Glomerular endothelial cell (primary cell): ENCODE measurements at regions not wholly inside any gene's neighbourhood (a gene's known extent, or its start where the extent isn't known, plus 50 kb on each side); places are given as distances from the start of the nearest gene placed in this dataset.
"Not testable (repeated sequence)": the region's sequence is repeated elsewhere in the genome, so short reads cannot be mapped to it uniquely, and the experiment has no call there.

ENCODE experiments used
- DNase-seq: peaks from one replicate; pipeline ENCODE4 v3.0.0-alpha.2; 2011; ENCODE audit warnings: low read depth, low spot score; ENCODE audit errors: extremely low read depth

DNA sequence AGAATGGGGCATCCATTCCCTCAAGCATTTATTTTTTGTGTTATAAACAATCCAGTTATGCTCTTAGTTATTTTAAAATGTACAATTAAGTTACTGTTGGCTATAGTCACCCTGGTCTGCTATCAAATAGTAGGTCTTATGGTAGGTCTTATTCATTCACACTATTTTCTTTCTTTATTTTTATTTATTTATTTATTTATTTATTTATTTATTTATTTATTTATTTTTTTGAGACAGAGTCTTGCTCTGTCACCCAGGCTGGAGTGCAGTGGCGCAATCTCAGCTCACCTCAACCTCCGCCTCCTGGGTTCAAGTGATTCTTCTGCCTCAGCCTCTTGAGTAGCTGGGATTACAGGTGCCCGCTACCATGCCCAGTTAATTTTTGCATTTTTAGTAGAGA, 967.4 kb upstream of the AUTS2 start:
- not testable (repeated sequence) for DNase-seq

DNA sequence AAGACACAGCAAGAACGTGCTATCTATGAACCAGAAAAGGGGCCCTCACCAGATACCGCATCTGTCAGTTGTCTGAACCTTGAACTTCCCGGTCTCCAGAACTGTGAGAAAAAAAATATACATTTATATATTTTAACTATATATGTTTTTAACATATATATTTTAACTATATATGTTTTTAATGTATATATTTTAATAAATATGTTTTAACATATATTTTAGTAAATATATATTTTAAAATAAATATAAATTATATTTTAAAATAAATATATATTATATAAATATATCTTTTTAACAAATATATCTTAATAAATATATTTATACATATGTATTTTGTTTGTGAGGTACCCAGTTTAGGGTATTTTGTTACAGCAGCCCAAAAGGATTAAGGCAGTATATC, 958.2 kb upstream of the AUTS2 start:
- DNase-seq: no peak

DNA sequence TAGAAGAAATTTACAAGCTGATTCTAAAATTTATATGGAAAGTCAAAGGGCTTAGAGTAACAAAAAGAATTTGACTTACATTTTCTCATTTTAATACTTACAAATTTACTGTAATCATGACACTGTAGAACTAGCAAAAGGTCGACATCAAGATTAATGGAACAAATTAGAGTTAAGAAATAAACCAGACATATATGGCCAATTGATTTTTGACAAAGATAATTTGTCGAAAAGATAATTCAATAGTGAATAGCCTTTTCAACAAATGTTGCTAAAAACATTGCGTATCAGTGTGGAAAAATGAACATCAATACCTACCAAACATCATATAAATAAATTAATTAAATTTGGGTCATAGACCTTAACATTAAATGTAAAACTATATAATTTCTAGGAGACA, 955.5 kb upstream of the AUTS2 start:
- no peak for DNase-seq

DNA sequence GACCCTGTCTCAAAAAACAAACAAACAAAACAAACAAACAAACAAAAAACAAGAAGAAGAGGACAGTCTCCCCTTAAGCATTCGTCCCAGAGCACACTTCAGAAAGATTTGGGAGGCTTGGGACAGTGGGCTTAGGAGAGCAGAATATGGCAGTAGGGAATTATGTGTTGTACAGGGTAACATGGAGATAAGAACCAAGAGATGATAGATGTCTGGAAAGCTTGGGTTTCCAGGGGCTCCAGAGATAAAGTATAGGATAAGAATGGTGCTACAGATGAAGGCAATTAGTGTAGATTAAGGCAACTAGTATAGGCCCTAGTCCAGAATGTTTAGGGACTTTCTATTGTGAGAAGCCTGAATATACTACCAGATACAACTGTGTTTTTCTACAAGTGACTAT, 934.9 kb upstream of the AUTS2 start:
- DNase-seq: no peak

DNA sequence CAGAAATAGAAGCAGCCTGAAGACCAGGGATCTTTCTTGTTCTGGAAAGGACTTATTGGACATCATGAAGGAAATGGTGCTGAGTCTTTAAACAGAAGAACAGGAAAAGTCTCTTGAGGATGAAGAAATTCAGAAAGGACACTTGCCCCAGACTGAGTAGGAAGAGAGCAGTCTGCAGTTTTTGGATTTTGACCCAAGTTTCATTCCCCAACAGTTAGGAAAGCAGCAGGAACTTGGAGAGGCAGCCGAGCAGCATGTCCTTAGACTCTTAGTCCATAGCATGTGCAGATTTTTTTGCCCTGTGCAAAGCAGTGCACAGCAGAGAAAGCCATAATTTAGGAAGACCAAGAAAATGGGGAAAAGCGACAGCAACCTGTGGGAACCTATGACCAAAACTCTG, 927.2 kb upstream of the AUTS2 start:
- no peak for DNase-seq

DNA sequence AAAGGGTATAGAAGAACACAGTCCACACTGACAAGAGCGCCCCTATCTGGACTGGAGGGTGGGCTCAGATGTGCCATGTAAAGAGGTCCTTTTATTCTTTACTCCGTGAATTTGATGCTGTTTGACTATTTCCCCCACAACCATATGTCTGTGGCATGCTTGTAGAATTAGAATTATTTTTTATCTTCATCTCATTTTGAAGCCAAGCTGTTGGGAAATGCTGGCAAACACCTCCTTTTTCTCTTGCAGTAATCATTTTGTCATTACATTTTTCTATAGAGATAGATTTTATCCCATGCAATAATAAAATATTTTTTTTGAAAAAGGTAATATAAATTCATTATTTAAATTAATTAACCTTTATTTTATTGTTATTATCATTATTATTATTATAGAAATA, 926.6 kb upstream of the AUTS2 start:
- DNase-seq: no peak

DNA sequence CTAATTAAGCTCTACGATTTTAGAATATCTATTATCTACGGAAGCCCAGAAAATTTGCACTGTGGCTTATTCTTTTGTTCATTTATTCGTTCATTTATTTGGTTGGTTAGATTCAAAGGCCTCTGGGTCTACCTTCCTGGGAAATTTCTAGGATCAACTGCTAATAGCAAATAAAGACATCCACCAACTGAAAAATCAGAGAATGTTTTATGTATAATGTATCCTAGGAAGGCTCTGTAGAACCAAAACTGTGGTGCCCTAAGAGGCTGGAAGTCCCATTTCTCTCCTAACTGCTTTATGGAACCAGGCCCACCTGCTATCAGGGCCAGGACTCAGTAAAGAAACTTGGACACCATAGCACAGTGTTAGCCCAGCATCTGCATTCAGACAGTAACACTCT, 923.4 kb upstream of the AUTS2 start:
- DNase-seq: no peak

DNA sequence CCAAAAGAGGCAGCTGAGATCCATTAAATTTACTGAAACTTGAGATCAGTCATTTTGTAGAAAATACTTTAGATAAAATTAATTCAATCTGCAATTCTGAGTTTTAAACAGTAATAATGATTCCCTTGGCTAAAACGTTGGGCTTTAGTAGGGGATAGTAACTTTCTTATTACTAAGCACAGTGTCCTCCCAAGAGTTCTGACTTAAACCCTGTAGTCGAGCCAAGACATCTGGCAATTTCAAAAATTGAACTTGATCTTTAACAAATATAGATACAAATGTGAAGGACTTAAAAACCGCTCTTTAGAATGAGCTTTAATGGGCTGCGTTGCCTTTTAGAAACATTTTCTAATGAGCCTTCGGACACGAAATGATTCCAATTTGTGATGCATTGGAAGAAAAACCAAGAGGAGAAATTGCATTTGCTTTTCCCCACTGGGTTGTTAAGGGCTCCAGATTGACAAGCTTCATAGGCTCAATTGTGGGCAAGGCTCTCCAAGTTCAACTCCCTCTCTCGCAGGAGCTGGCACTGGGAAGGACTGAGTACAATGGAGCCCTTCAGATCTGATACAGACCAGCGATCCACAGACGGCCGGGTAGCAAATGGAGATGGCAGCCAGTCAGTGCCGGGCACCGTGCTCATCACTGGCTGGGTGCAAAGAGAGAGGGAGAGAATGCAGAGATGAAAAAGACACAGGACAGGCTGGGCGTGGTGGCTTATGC, 921.3 kb upstream of the AUTS2 start:
- no peak for DNase-seq

DNA sequence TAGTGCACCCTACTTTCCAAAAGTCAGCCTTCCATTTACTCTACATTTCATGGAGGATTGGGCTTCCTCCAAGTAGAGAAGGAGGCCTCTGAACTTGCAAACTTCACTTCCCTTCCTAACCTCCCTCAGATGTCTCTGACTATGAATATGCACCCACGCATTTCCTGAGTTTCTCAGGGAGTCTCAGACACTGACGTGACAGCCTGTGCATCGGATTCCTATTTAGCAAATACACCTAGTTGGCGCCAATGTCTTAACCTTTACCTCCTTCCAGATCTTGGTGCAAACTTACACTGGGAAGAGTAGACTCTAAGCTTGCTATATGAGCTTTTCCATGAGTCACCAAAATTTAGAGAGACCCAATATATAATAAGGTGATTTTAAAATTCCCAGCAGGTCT, 920.1 kb upstream of the AUTS2 start:
- no peak for DNase-seq

DNA sequence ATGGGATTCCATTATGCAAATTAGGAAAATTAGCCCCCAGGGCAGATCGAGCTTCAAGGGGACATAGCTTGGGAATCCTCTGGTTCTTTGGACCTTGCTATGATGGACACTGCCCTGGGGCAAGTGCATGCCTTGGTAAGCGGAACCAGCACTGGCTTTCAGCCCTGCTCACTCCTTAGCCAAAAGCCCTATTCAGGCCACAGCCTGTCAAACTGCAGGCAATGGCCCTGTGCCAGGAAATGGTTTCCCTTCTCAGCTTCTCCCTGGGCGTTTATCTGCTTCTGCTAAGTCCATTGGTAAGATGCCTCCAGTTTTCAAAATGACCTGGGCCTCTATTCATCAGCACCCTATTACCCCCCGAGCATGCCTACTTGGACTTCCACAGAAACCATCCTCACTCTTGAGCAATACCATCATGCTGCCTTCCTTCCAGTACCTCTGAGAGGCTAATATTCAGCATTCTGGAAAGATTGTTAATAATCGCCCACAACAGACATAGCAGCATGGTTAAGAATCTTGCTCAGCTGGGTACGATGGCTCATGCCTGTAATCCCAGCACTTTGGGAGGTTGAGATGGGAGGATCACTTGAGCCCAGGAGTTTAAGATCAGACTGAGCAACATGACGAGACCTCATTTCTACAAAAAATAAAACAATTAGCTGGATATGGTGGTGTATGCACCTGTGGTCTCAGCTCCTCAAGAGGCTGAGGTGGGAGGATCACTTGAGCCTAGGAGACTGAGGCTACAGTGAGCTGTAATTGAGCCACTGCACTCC, 918.6 kb upstream of the AUTS2 start:
- DNase-seq: no peak

DNA sequence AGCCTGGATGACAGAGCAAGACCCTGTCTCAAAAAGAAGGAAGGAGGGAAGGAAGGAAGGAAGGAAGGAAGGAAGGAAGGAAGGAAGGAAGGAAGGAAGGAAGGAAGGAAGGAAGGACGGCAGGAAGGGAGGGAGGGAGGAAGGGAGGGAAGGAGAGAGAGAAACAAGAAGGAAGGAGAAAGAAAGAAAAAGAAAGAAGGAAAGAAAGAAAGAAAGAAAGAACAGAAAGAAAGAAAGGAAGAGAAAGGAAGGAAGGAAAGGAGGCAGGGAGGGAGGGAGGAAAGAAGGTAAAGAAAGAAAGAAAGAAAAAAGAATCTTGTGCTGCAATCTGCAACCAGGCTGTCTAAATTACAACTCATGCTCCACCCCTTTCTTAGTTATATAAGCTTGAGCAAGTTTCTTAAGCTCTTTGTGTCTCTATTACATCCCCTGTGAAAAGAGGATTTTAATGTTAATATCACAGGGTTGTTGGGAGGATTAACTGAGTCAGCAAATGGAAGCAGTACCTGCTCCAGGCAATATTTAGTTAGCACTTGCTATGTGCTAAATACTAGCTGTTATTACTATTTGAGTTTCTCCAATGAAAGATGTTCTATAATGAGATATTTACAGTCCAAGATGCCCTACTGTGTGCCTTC, 917.9 kb upstream of the AUTS2 start:
- DNase-seq: no peak

DNA sequence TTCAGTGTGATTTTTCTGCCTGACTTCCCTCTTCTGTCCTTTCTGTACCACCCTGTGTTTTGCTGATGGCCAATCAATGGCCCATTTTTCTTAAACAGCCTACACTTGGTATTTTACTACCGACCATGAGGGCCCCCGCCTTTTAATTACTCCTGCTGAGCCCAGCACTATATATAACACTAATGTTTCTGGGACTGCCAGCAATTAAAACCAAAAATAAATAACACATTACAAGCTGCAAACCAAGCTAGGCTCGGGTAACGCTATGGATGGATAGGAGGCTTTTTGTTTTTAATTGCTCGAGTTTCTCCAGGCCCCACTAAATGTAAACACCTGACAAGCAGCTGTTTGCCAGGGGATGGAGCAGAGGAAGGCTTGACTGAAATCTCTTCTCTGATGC, 915.4 kb upstream of the AUTS2 start:
- DNase-seq: no peak

DNA sequence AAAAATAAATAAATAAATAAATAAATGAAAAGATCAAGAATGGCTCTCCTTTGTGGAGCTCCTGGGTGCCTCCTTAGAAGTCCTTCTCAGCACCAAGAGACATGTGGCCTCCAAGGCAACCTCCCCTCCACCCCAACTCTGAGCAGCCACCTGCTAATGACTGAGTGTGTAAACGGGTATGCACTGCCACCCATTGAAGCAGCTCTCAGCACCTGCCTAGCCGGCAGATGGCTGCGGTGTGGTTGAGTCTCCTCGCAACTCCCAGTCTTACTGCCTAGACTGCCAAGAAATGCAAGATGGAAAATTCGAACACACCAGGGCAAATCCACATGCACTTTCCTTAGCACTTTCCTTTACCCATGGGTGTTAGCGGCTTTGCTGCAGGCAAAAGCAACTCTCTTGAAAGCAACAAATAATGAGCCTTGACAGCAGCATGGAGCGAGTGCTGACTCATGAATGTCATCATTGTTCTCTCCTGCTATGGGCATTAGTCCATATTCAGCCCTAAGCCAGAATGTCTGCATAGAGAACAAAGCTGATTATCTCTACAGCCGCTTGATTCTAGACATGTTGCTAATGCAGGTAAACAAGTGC, 913.9 kb upstream of the AUTS2 start:
- no peak for DNase-seq

DNA sequence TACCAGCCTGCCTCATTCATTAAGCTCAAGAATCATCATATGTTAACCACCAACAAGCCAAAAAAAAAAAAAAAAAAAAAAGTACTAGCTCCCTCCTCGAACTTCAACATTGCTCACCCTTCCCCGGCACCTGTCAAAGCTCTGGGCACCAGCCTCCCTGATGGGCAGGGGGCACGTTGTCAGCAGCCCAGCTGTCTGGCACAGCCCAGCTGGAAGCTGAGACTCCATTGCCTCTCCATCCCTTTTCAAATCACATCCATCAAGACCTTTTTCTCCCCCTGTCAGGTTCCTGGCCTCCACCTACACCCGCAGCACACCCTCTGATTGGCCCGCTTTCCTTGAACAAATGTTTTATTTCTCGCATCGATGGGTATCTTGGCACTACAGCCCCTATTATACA, 913.3 kb upstream of the AUTS2 start:
- no peak for DNase-seq

DNA sequence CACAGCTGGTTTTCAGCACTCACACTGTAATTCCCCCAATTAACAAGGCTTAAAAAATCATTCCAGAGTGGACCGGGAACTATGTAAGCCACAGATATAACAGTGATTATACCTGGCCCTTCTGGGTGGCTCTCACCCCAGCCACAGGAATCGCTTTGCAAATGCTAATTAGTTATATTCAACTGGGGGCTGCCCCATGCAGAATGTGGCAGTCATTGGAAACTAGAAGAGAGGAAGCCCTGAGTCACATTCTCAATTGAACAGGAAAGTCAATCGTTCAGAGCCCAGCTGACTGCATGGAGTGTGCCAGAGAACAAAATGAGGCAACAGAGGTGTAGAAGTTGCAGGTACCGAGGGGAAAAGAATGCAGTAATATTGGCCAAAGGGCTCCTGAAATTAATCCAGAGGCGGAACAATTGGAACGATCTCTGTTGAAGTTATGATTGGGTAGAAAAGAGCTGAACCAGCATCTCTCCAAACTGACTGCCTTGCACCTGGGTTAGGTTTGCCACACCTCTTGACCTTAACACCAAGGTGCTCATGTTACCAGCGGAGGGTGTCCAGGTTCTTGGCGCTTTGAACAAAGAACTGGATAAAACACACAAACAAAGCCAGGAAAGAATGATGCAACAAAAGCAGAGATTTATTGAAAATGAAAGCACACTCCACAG, 909.7 kb upstream of the AUTS2 start:
- no peak for DNase-seq

DNA sequence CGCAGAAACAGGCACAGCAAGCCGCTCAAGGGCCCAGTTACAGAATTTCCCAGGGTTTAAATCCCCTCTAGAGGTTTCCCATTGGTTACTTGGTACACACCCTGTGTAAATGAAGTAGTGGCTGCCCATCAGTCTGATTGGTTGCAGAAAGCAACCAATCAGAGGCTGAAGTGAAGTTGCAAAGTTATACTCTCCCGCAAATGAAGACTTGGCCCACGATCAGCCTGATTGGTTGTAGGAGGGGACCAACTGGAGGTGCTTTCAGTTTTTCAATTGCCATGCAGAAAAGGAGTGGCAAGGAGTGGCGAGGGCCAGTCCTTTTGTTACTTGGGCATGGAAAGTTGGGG, 909.2 kb upstream of the AUTS2 start:
- no peak for DNase-seq

DNA sequence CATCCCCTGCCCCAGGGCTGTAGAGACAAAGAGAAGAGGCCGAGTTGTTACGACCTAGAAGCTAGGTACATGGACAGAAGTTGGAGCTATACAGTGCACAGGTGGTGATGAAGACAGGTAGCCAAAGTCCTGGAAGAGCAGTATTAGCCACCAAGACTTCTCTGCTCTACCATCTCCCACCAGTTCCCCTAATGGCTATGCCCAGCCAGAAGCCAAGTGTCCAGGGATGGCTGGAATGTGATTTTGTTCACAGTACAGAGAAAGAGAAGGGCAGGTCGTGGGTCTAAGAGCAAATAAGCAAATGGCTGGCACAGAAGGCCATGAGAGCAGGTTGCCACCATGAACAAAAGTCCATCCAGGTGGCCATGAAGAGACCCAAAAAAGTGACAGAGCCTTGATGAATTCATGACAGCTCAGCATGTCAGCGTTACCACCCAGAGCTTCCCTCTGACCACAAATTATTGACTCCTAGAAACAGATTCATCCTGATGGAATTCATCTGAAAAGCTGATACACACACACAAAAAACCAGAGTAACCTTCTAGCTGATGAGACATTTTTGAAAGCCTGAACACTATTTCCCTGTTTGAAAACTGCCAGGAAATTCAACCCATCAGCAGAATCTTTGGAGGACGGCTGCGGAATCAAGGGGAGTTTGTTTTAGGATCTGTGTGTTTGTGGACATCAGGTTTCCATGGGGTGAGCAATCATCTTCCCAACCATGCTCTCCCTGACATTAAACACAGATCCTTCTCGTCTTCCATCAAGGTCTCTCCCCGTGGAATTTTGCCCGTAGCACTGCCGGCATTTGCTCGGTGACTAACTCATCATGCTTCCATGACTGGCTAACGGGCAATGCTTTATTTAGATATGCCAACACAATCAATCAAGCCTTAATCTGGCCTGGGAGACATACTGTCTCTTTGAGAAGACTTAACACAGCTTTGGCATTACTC, 906.7 kb upstream of the AUTS2 start:
- no peak for DNase-seq

DNA sequence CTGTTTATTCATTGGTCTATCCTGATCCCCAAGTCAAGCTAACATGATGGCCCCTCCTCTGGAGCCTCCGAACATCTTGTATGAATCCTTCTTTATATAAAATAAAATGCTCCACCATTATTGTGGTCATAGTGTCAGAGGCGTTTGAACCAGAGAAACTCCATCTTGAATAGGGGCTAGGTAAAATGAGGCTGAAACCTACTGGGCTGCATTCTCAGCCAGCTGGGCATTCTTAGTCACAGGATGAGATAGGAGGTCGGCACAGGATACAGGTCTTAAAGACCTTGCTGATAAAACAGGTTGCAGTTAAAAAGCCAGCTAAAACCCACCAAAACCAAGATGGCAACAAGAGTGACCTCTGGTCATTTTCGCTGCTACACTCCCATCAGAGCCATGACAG, 905.8 kb upstream of the AUTS2 start:
- DNase-seq: no peak

DNA sequence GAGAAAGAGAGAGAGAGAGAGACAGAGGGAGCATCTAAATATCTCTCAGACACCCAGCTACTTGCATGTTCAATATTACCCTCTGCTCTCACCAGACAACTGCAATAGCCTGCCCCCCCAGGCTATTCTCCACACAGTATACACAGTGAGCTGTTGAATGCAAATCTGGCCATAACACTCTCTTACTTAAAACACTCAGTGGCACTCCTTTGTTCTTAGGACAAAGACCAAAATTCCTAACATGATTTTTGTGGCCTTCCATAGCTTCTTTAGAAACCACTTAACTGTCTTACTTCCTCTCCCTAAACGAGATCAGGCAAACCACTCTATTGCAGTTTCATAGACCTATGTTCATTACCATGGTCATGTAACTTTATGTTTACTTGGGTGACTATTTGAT, 903.6 kb upstream of the AUTS2 start:
- DNase-seq: no peak

DNA sequence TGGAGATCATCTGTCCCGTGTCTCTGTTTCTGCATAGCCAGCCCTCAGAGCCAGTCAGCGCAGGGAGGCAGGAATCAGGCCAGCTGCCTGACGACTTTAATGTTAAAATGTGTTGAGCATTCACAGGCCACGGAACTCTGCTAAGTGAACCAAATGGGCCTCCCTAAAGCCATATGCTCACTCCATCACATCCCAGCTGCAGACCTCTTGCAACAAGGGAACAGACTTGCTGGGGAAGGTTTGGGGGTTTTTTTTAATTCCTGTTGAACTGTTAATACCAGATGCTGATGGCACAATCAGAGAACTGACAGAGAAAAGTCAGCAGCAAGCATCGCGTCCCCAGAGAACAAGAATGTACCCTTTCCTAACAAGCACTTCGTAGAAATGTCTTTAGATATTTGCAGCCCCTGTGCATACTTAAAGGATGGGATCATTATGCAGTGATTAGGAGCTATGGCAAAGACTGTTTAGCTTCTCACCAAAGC, 900.4 kb upstream of the AUTS2 start:
- DNase-seq: no peak
